Panc1 (cell line): ENCODE measurements at regions not wholly inside any gene's neighbourhood (a gene's known extent, or its start where the extent isn't known, plus 50 kb on each side); places are given as distances from the start of the nearest gene placed in this dataset.

ENCODE experiments used
- ATAC-seq: fragments of 200-7000 bp; cut with Tn5 transposase; 2 replicates; pipeline ENCODE4 v1.9.1; 2020; ENCODE audit warnings: mild to moderate bottlenecking, moderate library complexity
- BruUV-seq: library from RNA; stranded (reverse); fragments of 400-500 nt; replicated peaks from 2 replicates; lab custom pipeline; 2021; lab: Mats Ljungman, UMichigan
- CTCF ChIA-PET: fragments of 300-600 bp; sonication (Branson Sonifier 250); formaldehyde crosslinking; loops from one replicate; lab custom pipeline; 2022; ENCODE audit warnings: antibody characterized with exemption; lab: Charles Lee
- POLR2A ChIA-PET: fragments of 300-600 bp; sonication (Branson Sonifier 250); formaldehyde crosslinking; loops from one replicate; lab custom pipeline; 2022; ENCODE audit warnings: antibody characterized with exemption; lab: Charles Lee
- DNase-seq: peaks from one replicate; pipeline ENCODE4 v3.0.0-alpha.2; 2010; ENCODE audit warnings: low read depth, low spot score
- H3K27ac ChIP-seq: 2 replicates; pipeline ENCODE4 v1.5.1; 2011; ENCODE audit warnings: mild to moderate bottlenecking, low read length, inconsistent platforms
- H3K27me3 ChIP-seq: fragments of 200-500 bp; sonication (Bioruptor generic); 2 replicates; pipeline ENCODE4 v1.6.0; 2014; ENCODE audit warnings: low read length, inconsistent platforms; ENCODE audit not compliant: control insufficient read depth, insufficient read depth
- H3K36me3 ChIP-seq: fragments of 200-500 bp; sonication (Bioruptor generic); 2 replicates; pipeline ENCODE4 v1.5.1; 2014; ENCODE audit warnings: inconsistent platforms, mild to moderate bottlenecking, low read length, moderate library complexity; ENCODE audit not compliant: control insufficient read depth, insufficient read depth
- H3K4me1 ChIP-seq: 2 replicates; pipeline ENCODE4 v1.5.1; 2011; ENCODE audit warnings: inconsistent platforms, mild to moderate bottlenecking, low read length, moderate library complexity; ENCODE audit not compliant: control insufficient read depth, insufficient read depth
- H3K4me3 ChIP-seq, 2 experiments: 2 replicates each; pipeline ENCODE4 v1.5.1; 2011 to 2012; ENCODE audit warnings: low read depth in 2 of 2, low read length in 2 of 2, mild to moderate bottlenecking in 2 of 2, inconsistent platforms in 1 of 2, moderate library complexity in 1 of 2
- H3K9me3 ChIP-seq: fragments of 200-500 bp; sonication (Bioruptor generic); 2 replicates; pipeline ENCODE4 v1.5.1; 2014; ENCODE audit warnings: low read depth, mild to moderate bottlenecking, inconsistent platforms, low read length, moderate library complexity; ENCODE audit not compliant: control insufficient read depth, insufficient read depth
- POLR2AphosphoS5 ChIP-seq: IDR thresholded peaks from 2 replicates; pipeline ENCODE4 v1.6.1; 2012; ENCODE audit warnings: mild to moderate bottlenecking, low read depth, low read length, moderate library complexity
- SIN3A ChIP-seq: IDR thresholded peaks from 2 replicates; pipeline ENCODE4 v1.6.1; 2012; ENCODE audit warnings: low read depth, mild to moderate bottlenecking, low read length, moderate library complexity, borderline replicate concordance; ENCODE audit not compliant: insufficient read depth
- TCF7L2 ChIP-seq: IDR thresholded peaks from 2 replicates; pipeline ENCODE4 v1.6.1; 2011; ENCODE audit warnings: mild to moderate bottlenecking, low read depth, low read length, inconsistent platforms
- in situ Hi-C: cut with HindIII; loops from 2 replicates; pipeline ENCODE4 v1.10.0; 2016; ENCODE audit warnings: low sequenced_read_pairs, low pct_unique_long_range_greater_than_20kb
- intact Hi-C: fragments of 100-400 bp; cut with micrococcal nuclease; formaldehyde crosslinking; loops from one replicate; pipeline ENCODE4 v1.10.0; 2022; ENCODE audit not compliant: unreplicated experiment
- TF ChIP-seq, protein P1 (sequence below), 2 experiments: IDR thresholded peaks; 2 replicates each; pipeline ENCODE4 v1.6.1; 2011 to 2012; ENCODE audit warnings: low read depth in 2 of 2, control low read depth in 1 of 2, low read length in 1 of 2, mild to moderate bottlenecking in 1 of 2, moderate library complexity in 1 of 2; ENCODE audit not compliant: insufficient read depth in 1 of 2
- TF ChIP-seq, protein P2 (sequence below): fragments of 450-650 bp; IDR thresholded peaks from 2 replicates; pipeline ENCODE4 v1.5.1; 2017; ENCODE audit warnings: mild to moderate bottlenecking

DNA sequence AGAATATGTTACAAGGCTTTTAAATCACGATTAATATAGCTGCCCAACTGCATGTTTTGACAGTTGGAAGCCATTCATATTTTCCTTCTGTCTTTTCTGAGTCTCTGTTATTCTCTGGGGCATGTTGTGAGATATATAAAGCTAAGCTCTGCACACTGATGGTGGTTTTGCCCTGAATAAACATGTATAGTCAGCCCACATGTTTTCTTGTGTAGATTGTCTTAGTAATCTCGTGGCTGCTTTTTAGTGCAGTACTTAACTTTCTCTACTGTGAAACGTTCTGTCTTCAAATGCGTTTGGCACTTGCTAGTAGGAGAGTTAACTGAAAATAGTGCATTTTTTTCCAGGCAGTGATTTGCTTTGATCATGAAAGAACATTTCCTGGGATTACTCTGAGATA, 268.5 kb downstream of the DNAJB9 start:
- no peaks in the 10 kb centered on the region for H3K9me3 ChIP-seq
- no TSS peak for BruUV-seq
- H3K36me3 ChIP-seq = no peaks in the 10 kb centered on the region
- ATAC-seq (no peak), DNase-seq (no peak)
- H3K27me3 ChIP-seq = no peaks in the 10 kb centered on the region
- ChIA-PET POLR2A (no interaction called here), CTCF (no interaction called here)
- in situ Hi-C loops (no loop called here), intact Hi-C loops (no loop called here)
- no peak overlapping the region for H3K4me3 ChIP-seq
- no peak overlapping the region for H3K27ac ChIP-seq
- no peaks in the 10 kb centered on the region for H3K4me1 ChIP-seq
- TF ChIP-seq TCF7L2 (no peak), SIN3A (no peak), POLR2AphosphoS5 (no peak)
- TF ChIP-seq, protein P1, sequence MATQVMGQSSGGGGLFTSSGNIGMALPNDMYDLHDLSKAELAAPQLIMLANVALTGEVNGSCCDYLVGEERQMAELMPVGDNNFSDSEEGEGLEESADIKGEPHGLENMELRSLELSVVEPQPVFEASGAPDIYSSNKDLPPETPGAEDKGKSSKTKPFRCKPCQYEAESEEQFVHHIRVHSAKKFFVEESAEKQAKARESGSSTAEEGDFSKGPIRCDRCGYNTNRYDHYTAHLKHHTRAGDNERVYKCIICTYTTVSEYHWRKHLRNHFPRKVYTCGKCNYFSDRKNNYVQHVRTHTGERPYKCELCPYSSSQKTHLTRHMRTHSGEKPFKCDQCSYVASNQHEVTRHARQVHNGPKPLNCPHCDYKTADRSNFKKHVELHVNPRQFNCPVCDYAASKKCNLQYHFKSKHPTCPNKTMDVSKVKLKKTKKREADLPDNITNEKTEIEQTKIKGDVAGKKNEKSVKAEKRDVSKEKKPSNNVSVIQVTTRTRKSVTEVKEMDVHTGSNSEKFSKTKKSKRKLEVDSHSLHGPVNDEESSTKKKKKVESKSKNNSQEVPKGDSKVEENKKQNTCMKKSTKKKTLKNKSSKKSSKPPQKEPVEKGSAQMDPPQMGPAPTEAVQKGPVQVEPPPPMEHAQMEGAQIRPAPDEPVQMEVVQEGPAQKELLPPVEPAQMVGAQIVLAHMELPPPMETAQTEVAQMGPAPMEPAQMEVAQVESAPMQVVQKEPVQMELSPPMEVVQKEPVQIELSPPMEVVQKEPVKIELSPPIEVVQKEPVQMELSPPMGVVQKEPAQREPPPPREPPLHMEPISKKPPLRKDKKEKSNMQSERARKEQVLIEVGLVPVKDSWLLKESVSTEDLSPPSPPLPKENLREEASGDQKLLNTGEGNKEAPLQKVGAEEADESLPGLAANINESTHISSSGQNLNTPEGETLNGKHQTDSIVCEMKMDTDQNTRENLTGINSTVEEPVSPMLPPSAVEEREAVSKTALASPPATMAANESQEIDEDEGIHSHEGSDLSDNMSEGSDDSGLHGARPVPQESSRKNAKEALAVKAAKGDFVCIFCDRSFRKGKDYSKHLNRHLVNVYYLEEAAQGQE (IDR thresholded peaks at IDR 0.05; ENCODE audit: insufficient read depth in 1 of 2, low read depth in 2 of 2, low read length in 1 of 2) = no peak
- TF ChIP-seq, protein P2, sequence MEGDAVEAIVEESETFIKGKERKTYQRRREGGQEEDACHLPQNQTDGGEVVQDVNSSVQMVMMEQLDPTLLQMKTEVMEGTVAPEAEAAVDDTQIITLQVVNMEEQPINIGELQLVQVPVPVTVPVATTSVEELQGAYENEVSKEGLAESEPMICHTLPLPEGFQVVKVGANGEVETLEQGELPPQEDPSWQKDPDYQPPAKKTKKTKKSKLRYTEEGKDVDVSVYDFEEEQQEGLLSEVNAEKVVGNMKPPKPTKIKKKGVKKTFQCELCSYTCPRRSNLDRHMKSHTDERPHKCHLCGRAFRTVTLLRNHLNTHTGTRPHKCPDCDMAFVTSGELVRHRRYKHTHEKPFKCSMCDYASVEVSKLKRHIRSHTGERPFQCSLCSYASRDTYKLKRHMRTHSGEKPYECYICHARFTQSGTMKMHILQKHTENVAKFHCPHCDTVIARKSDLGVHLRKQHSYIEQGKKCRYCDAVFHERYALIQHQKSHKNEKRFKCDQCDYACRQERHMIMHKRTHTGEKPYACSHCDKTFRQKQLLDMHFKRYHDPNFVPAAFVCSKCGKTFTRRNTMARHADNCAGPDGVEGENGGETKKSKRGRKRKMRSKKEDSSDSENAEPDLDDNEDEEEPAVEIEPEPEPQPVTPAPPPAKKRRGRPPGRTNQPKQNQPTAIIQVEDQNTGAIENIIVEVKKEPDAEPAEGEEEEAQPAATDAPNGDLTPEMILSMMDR = no peak

DNA sequence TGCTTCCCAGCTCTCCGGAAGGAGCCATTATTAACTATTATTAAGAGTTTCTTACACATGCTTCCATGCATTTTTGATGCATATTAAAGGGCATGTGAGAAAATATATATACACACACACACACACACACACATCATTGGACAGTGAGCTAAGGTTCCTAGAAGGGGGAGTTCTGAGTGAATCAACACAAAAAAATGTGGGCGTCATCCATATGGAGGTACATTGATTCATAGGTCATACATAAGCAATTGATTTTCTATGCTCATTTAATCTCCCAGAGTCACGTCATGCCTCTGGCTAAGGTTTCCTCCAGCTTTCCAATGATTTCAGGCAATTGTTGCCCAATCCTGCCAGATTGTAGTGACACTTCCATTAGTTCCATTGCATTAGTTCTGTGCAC, 269.4 kb downstream of the DNAJB9 start:
- CTCF ChIA-PET = no interaction called here
- in situ Hi-C loops = no loop called here
- no peak for ATAC-seq

More for the DNA sequence above, 269.4 kb downstream of the DNAJB9 start:
- no peaks in the 10 kb centered on the region for H3K27me3 ChIP-seq
- no peak for TF ChIP-seq SIN3A
- no peak for TF ChIP-seq TCF7L2
- TF ChIP-seq, protein P2 = no peak
- H3K9me3 ChIP-seq = no peaks in the 10 kb centered on the region
- no peaks in the 10 kb centered on the region for H3K4me1 ChIP-seq
- POLR2A ChIA-PET = interaction anchor here (0.7 kb wide), 1 partner anchor 1354 kb away, joined by 3 read pairs; no protein-coding TSS in a partner anchor
- no TSS peak for BruUV-seq
- H3K4me3 ChIP-seq = no peak overlapping the region
- H3K36me3 ChIP-seq = no peaks in the 10 kb centered on the region
- DNase-seq = no peak
- H3K27ac ChIP-seq = no peak overlapping the region
- intact Hi-C loops = no loop called here
